Liver (tissue), 3 donors: ENCODE measurements at regions not wholly inside any gene's neighbourhood (a gene's known extent, or its start where the extent isn't known, plus 50 kb on each side); places are given as distances from the start of the nearest gene placed in this dataset.

Source experiments
- ATF3 ChIP-seq: IDR thresholded peaks from 2 replicates; pipeline ENCODE4 v1.6.1; 2016; ENCODE audit warnings: antibody characterized with exemption
- EGR1 ChIP-seq, 2 donors: IDR thresholded peaks; 2 replicates each; pipeline ENCODE4 v1.6.1; 2016 to 2018; ENCODE audit warnings: antibody characterized with exemption in 2 of 2, low read depth in 2 of 2
- GABPA ChIP-seq, 2 donors: IDR thresholded peaks in 1 of 2; conservative IDR thresholded peaks in 1 of 2; 2 replicates each; pipeline ENCODE4 v1.6.1; 2016; ENCODE audit warnings: antibody characterized with exemption in 2 of 2, mild to moderate bottlenecking in 1 of 2, moderate library complexity in 1 of 2
- HNF4A ChIP-seq, 2 donors: conservative IDR thresholded peaks; 2 replicates each; pipeline ENCODE4 v1.6.1; 2016; ENCODE audit warnings: antibody characterized with exemption in 2 of 2, mild to moderate bottlenecking in 2 of 2
- JUND ChIP-seq, 2 donors: IDR thresholded peaks; 2 replicates each; pipeline ENCODE4 v1.6.1; 2016; ENCODE audit warnings: antibody characterized with exemption in 2 of 2
- MAX ChIP-seq: IDR thresholded peaks from 2 replicates; pipeline ENCODE4 v1.6.1; 2016; ENCODE audit warnings: antibody characterized with exemption
- RAD21 ChIP-seq, 2 donors: IDR thresholded peaks; 2 replicates each; pipeline ENCODE4 v1.6.1; 2016; ENCODE audit warnings: antibody characterized with exemption in 2 of 2, mild to moderate bottlenecking in 2 of 2
- REST ChIP-seq: IDR thresholded peaks from 2 replicates; pipeline ENCODE4 v1.6.1; 2016; ENCODE audit warnings: antibody characterized with exemption, mild to moderate bottlenecking
- SP1 ChIP-seq: IDR thresholded peaks from 2 replicates; pipeline ENCODE4 v1.6.1; 2018; ENCODE audit warnings: antibody characterized with exemption, mild to moderate bottlenecking
- TAF1 ChIP-seq: conservative IDR thresholded peaks from 2 replicates; pipeline ENCODE4 v1.6.1; 2016; ENCODE audit warnings: antibody characterized with exemption, mild to moderate bottlenecking
- YY1 ChIP-seq: IDR thresholded peaks from 2 replicates; pipeline ENCODE4 v1.6.1; 2016; ENCODE audit warnings: antibody characterized with exemption, mild to moderate bottlenecking
- TF ChIP-seq, protein P1 (sequence below): fragments of 150-350 bp; IDR thresholded peaks from 2 replicates; pipeline ENCODE4 v1.5.1; 2017; ENCODE audit warnings: improper control_type of control experiment, low read depth, low read length; ENCODE audit not compliant: missing input control
- TF ChIP-seq, protein P2 (sequence below): IDR thresholded peaks from 2 replicates; pipeline ENCODE4 v1.6.1; 2016; ENCODE audit warnings: antibody characterized with exemption
- donor health status: healthy.
- donor health status: healthy.

- TF ChIP-seq, protein P1, sequence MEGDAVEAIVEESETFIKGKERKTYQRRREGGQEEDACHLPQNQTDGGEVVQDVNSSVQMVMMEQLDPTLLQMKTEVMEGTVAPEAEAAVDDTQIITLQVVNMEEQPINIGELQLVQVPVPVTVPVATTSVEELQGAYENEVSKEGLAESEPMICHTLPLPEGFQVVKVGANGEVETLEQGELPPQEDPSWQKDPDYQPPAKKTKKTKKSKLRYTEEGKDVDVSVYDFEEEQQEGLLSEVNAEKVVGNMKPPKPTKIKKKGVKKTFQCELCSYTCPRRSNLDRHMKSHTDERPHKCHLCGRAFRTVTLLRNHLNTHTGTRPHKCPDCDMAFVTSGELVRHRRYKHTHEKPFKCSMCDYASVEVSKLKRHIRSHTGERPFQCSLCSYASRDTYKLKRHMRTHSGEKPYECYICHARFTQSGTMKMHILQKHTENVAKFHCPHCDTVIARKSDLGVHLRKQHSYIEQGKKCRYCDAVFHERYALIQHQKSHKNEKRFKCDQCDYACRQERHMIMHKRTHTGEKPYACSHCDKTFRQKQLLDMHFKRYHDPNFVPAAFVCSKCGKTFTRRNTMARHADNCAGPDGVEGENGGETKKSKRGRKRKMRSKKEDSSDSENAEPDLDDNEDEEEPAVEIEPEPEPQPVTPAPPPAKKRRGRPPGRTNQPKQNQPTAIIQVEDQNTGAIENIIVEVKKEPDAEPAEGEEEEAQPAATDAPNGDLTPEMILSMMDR, result no peak
- TF ChIP-seq MAX (no peak), ATF3 (no peak), YY1 (no peak), RAD21 (IDR thresholded peaks at IDR 0.05) (no peak), GABPA (IDR thresholded peaks at IDR 0.05 in 1 of 2, conservative IDR thresholded peaks at IDR 0.05 in 1 of 2) (no peak), JUND (IDR thresholded peaks at IDR 0.05) (no peak), REST (no peak), EGR1 (IDR thresholded peaks at IDR 0.05; ENCODE audit: low read depth in 2 of 2) (no peak), TAF1 (no peak), HNF4A (conservative IDR thresholded peaks at IDR 0.05) (no peak), SP1 (no peak)
- TF ChIP-seq, protein P2, sequence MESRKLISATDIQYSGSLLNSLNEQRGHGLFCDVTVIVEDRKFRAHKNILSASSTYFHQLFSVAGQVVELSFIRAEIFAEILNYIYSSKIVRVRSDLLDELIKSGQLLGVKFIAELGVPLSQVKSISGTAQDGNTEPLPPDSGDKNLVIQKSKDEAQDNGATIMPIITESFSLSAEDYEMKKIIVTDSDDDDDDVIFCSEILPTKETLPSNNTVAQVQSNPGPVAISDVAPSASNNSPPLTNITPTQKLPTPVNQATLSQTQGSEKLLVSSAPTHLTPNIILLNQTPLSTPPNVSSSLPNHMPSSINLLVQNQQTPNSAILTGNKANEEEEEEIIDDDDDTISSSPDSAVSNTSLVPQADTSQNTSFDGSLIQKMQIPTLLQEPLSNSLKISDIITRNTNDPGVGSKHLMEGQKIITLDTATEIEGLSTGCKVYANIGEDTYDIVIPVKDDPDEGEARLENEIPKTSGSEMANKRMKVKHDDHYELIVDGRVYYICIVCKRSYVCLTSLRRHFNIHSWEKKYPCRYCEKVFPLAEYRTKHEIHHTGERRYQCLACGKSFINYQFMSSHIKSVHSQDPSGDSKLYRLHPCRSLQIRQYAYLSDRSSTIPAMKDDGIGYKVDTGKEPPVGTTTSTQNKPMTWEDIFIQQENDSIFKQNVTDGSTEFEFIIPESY, result no peak
Observed at GRCh38 chr9:18371141-18371540, 102.8 kb upstream of the ADAMTSL1 start.
